ENCODE measurements at regions not wholly inside any gene's neighbourhood (a gene's known extent, or its start where the extent isn't known, plus 50 kb on each side); places are given as distances from the start of the nearest gene placed in this dataset.

- no peak overlapping the region for H3K4me2 ChIP-seq (ENCODE audit: low read depth, low read length)
- H3K79me2 ChIP-seq (ENCODE audit: insufficient read depth, low read length), result no peaks in the 10 kb centered on the region
- H3K9ac ChIP-seq (ENCODE audit: insufficient read depth, low read depth, low read length), result no peak overlapping the region
- in situ Hi-C loops (cut with HindIII; ENCODE audit: extremely low pct_ligation_motif_present, low pct_unique_long_range_greater_than_20kb), result no loop called here
- no peak overlapping the region for H3K4me3 ChIP-seq (replicated peaks in 1 of 3; ENCODE audit: insufficient read depth in 1 of 3, low read depth in 2 of 3, low read length in 3 of 3)
- H3K9me3 ChIP-seq (ENCODE audit: low read length), result no peaks in the 10 kb centered on the region
- H3K36me3 ChIP-seq (replicated peaks in 1 of 2; ENCODE audit: control insufficient read depth in 1 of 2, insufficient read depth in 2 of 2, low read length in 2 of 2), result no peaks in the 10 kb centered on the region
- 0% methylated on average over 1 of the region's 1 CpG for WGBS (ENCODE audit: low lambda C conversion rate)
- ChIA-PET POLR2A (no interaction called here), CTCF (ENCODE audit: low intra/inter-chr PET ratio, low total read pairs) (no interaction called here)
- H3K4me1 ChIP-seq (ENCODE audit: insufficient read depth, low read length), result no peaks in the 10 kb centered on the region
- no peak overlapping the region for H2AFZ ChIP-seq (ENCODE audit: low read length)
- H3K27ac ChIP-seq (ENCODE audit: extremely low read length, insufficient read depth, low read length), result no peak overlapping the region
- ATAC-seq (no peak), DNase-seq (ENCODE audit: low spot score) (no peak), FAIRE-seq (no peak)
- H4K20me1 ChIP-seq (ENCODE audit: insufficient read depth, low read length), result no peaks in the 10 kb centered on the region
- no TSS peak for BruUV-seq (replicated peaks)
- intact Hi-C loops (cut with micrococcal nuclease; ENCODE audit: unreplicated experiment), result no loop called here
- H3K27me3 ChIP-seq (ENCODE audit: control insufficient read depth in 1 of 2, insufficient read depth in 2 of 2, low read length in 2 of 2), result no peaks in the 10 kb centered on the region
- TF ChIP-seq PAF1 (CRISPR knock-in tag; IDR thresholded peaks at IDR 0.05) (no peak), NFKBIZ (CRISPR knock-in tag; IDR thresholded peaks at IDR 0.05) (no peak), ZFY (CRISPR knock-in tag; IDR thresholded peaks at IDR 0.05) (no peak), ZNF629 (CRISPR knock-in tag; conservative IDR thresholded peaks at IDR 0.05) (no peak), SAP130 (CRISPR knock-in tag; IDR thresholded peaks at IDR 0.05; ENCODE audit: low read depth) (no peak), HNF1A (IDR thresholded peaks at IDR 0.05; ENCODE audit: low read depth) (no peak), HNF1A (CRISPR knock-in tag; IDR thresholded peaks at IDR 0.05; ENCODE audit: borderline replicate concordance) (no peak), CCDC6 (CRISPR knock-in tag; IDR thresholded peaks at IDR 0.05) (no peak), MED8 (CRISPR knock-in tag; IDR thresholded peaks at IDR 0.05; ENCODE audit: insufficient replicate concordance) (no peak), CHD4 (IDR thresholded peaks at IDR 0.05; ENCODE audit: borderline replicate concordance, low read length) (no peak), ZNF33A (CRISPR knock-in tag; IDR thresholded peaks at IDR 0.05; ENCODE audit: borderline replicate concordance) (no peak), SMAD9 (CRISPR knock-in tag; IDR thresholded peaks at IDR 0.05) (no peak), MBD4 (IDR thresholded peaks at IDR 0.05; ENCODE audit: borderline replicate concordance, low read length) (no peak), ZNF383 (CRISPR knock-in tag; IDR thresholded peaks at IDR 0.05; ENCODE audit: borderline replicate concordance) (no peak), ZNF768 (CRISPR knock-in tag; IDR thresholded peaks at IDR 0.05) (no peak), TEAD3 (CRISPR knock-in tag; optimal IDR thresholded peaks at IDR 0.05; ENCODE audit: borderline replicate concordance) (no peak), POGZ (CRISPR knock-in tag; IDR thresholded peaks at IDR 0.05) (no peak), SAFB2 (CRISPR knock-in tag; IDR thresholded peaks at IDR 0.05; ENCODE audit: borderline replicate concordance, low read depth) (no peak), KMT2B (CRISPR knock-in tag; IDR thresholded peaks at IDR 0.05) (no peak), CENPT (CRISPR knock-in tag; IDR thresholded peaks at IDR 0.05; ENCODE audit: low read depth) (no peak), ZNF75D (CRISPR knock-in tag; IDR thresholded peaks at IDR 0.05; ENCODE audit: borderline replicate concordance) (no peak)
Observed at GRCh38 chr6:94845742-94846141, 731.6 kb upstream of the MANEA start.

All from HepG2 (cell line).